Left renal pelvis (tissue), 4 donors: ENCODE measurements at regions not wholly inside any gene's neighbourhood (a gene's known extent, or its start where the extent isn't known, plus 50 kb on each side); places are given as distances from the start of the nearest gene placed in this dataset.
"Not testable (repeated sequence)": the region's sequence is repeated elsewhere in the genome, so short reads cannot be mapped to it uniquely, and the experiment has no call there.

Experiments used
- DNase-seq, 4 donors: peaks; one replicate each; pipeline ENCODE4 v3.0.0-alpha.2; 2013; ENCODE audit warnings: low read depth in 4 of 4, low spot score in 3 of 4

DNA sequence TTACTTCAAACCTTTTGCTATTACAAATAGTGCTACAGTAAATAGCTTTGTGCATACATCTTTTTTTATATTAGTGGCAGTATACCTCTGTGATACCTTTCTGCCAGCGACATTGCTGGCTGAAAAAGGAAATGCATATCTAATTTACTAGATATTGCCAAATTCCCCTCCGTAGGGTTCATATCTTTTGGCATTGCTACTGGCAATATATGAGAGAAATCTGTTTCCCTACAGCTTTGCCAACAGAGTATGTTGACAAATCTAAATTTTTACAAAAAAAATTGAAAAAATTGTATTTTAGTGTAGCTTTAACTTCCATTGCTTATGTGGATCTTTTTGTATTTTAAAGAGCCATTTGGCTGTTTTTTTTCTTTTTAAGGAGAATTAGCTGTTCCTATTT is 426.7 kb downstream of the TRIB2 start:
- no peak for DNase-seq

DNA sequence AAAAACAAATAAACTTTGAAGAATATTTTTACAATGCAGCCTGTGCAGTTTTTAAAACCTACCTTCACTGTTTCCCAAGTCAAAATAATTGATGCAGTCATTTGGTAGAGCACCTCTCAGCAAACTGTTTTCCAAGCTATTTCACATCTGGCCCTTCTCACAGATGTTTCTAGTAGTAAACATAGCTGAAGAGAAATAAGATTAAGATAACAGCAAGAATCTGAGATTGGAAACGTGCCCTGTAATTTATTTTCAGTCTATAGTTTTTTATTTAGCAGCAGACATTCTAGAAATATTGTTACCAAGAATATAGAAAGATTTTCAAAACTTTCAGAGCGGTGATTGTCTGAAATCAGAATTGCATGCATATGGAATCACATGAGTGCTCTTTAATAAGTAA is 440.2 kb downstream of the TRIB2 start:
- no peak for DNase-seq

DNA sequence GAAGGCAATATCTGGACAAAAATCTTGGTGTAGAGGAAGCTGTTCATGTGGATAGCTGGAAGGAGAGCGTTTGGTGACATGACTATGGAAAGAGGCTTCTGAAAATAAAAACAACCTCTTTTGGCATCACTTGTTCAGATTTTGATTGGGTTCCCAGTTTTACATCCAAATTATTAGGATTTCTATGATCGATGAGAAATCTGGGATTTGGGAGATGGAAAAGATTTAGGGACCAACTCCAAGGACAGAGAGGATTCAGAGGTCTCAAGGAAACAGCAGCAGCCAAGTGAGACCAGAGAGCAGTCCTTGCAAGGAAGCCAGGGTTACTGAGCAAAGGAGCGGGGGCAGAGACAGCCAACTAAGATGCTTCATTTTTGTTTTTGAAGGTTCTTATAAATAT is 441.7 kb downstream of the TRIB2 start:
- DNase-seq: no peak

DNA sequence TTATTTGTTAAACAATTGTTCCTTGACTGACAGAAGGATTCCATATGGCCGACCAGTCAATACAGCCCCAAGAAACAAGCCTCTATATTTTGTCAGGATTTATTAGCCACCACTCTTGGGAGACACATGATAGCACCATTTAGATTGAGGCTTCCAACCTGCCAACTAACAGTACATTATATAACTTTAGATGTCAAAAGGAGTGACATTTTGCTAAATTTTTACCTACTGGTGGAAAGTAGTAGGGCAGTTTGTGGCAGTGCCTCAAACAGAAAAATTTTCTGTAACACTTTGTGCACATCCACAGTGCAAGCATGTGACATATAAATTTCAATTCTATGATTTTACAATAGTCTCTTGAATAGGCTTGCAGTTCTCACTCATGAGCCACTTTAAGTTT is 464.0 kb downstream of the TRIB2 start:
- DNase-seq: no peak

DNA sequence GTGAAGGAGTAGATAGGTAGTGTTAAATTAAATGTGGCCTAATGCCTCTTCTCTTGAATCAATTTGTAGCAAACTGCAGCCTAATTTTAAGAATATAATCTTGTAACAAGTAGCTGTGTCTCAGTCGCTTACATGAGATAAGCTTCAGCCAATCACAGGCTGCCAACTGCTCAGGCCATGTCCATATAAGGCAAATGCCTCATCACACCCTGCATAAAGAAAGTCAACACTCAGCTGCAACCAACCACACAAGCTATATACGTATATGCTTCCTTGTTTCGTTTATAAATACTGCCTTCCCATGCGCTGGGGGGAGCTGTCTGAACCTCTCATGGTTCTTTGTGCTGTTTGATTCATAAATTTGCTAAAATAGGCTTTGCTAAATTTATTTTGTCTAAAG is 476.3 kb downstream of the TRIB2 start:
- no peak for DNase-seq

DNA sequence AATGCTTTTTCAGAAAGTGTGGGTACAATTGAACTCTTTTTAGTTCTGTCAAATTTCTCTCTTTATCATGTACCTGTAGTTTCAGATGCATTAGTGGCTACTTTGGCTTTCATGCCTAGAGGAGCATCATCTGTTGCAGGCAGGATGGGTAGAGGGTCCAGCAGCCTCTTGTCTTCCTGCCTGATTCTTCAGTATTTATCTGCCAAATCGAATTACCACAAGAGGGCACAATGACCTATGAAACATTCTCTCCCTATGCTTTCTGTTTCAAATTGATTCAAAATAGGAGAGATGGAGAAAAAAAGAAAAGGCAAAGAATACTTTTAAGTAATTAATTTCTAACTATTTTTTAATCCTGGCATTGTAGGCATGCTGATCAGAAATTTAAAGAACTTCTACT is 477.2 kb downstream of the TRIB2 start:
- DNase-seq: peak in 3 of 4 donors; percentile 6 to 18 (median 9)

DNA sequence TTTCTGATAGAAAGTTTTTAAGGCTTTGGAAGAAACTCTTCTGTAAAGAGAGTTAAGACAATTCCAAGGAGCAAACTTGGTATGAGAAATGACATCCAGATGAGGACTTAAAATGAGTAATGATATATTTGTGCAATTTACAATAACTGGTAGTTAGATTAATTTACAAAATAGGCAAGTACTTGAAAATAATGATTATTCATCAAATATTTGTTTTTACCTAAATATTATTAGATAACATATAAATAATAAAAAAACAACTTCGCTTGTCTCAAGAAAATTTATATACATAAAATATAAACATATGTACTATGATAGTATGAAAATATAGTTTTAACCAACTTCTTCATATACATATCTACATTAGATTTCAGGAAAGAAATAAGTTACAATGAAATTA is 478.5 kb downstream of the TRIB2 start:
- DNase-seq: no peak

DNA sequence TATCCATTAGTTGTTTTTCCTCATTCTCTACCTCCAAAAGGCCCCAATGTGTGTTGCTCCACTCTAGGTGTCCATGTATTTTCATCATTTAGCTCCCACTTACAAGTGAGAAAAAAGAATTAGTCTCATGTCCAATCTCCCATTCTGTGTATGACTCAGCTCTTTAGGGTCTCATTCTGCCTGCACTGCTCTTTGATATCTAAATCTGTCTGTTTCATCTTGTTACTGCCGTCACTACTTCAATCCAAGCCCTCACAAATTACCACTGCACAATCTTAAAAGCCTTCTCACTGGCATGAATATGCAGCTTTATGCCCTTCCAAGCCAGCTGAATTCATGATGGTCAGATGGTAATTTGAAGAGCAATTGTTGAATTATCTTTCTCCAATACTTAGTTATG is 480.5 kb downstream of the TRIB2 start:
- no peak for DNase-seq

DNA sequence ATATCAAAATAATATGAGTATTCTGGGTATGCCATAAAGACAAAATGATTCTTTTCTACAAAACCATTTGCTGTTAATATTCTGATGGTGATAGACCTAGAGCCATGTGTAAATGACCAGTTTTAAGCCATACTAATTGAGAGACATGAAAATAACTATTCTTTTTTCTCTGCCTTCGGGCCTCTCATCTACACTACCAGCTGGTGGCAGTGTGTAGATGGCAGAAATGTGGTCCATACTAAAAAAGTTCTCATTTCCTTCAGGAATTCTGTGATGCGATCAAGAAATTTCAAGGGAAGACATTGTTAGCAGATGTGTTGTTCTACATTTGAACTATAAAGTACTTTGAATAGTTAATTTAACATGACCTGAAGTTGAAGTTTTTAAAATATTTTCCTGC is 485.2 kb downstream of the TRIB2 start:
- no peak for DNase-seq

DNA sequence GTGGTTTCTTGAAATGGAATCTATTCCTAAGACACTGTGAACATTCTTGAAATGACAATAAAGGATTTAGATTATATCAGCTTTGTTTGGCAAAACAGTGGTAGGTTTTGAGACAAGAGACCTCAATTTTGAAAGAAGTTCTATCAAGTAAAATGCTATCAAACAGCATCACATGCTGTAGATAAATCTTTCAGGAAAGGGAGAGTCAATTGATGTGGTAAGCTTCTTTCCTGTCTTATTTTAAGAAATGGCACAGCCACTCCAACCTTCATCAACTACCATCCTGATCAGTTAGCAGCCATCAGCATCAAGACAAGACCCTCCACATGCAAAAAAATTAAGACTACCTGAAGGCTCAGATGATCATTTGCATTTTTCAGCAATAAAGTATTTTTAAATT is 495.4 kb downstream of the TRIB2 start:
- no peak for DNase-seq

DNA sequence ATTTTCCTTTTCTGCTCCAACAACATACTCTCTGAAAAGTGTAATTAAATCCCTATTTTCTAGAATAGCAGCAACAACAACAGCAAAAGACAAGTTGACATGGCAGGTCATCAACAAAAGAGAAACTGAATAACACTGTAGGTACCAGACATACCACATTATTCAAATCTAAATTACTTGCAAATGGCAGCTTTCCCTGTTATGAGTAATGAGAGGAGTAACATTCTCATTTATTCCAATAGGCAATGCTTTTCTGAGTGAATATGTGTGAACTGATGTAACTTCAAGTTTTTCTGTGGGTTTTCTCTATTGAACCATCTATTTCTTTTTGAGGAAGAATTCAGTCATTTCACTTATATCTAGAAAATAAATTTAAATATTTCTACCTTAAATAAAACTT is 501.5 kb downstream of the TRIB2 start:
- DNase-seq: no peak

DNA sequence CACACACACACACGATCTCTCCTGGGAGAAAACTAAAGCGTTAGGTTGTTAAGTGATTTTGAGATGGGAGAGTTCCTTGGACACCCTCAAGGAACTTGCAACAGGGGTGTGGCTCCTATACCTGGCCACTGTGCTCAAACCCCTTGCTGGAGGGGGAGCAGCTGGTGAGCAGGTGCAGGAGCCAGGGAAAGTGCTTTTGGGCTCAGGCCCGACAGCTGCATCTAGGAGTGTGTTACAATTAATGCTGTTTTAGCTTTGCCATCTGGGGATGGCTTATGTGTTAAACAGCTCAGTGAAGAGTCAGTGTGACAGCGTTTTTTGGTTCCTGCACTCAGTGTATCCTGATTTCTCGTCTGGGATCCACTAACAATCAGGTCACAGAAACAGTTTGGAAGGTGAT is 510.8 kb downstream of the TRIB2 start:
- no peak for DNase-seq

DNA sequence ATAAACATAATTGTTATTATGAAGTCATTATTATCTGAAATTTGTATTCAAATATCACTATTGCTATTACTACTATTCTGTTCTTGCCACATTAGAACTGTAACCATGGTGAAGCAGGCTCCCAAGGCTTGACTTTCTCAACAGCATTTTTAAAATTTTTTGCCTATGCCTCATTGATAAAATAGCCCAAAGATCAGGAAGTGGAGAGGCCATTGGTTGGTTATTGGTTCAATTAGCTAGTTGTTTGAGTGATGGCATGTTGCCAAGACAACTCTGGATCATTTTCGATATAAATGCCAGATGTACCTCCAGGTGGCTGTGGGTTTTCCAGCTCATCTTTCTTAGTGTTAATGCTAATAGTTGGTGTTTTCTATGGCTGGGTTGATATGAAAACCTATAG is 513.5 kb downstream of the TRIB2 start:
- DNase-seq: no peak

DNA sequence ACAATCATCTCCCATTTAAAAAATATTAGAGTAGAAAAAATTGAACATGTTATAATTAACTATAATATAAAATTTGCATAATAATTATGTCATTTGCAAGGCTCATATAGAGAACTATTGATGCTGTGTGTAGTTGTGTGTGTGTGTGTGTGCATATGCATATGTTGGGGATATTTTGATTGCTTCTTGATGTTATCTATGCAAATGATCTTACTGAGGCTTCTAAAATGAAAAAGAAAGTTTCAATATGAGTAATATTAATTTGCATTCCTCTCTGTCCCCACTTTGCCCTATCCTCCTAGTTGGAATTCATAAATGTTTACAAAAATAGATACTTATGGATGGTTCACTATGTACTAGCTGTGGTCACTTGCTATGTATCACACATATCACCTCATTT is 523.3 kb downstream of the TRIB2 start:
- DNase-seq: no peak

DNA sequence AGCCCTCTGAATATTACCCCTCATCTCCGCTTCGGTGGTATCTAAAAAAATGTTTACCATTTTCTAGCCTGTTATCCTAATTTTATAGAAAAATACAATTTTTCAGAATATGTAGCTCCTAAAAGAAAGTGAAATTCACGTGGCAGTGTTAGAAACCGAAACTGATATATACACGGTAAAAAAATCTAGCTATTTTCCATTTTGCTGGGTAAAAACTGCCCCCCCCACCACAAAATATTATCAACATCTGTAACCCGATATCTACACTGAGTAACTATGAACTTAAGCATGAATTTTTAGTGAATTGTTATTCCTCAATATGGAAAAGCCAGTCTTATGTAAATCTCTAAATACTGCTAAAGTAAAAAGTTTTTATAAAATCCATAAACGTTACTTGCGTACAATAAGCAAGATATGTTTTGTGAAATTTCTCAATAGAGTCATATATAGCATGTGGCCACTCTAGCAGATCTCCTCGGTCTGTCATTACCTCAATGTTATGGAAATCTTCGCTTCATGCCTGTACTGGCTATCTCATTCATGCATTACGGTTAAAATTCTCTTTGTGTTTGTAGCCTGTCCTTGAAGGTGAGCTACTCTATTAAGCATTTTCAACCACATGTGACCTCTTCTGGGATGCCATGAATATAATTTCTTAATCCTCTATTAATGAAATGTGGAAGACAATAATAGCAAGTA is 524.2 kb downstream of the TRIB2 start:
- no peak for DNase-seq

DNA sequence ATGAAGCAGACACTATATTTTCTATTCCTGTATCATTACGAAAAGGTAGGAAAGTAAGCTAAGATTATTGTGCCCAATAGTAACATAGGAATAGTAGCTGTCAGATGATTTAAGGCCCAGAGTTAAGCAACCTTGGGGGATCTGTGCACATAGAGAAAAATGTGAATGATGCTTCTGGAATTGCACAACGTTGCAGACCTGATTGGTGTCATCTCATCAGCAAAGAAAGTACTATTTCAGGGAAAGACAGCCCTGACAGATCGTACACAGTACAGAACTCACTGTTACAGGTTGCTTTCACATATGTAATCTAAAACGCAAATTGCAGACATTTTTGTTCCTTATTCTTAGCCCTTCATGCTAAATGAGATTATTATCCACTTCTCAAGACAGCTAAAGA is 535.9 kb downstream of the TRIB2 start:
- DNase-seq: no peak

DNA sequence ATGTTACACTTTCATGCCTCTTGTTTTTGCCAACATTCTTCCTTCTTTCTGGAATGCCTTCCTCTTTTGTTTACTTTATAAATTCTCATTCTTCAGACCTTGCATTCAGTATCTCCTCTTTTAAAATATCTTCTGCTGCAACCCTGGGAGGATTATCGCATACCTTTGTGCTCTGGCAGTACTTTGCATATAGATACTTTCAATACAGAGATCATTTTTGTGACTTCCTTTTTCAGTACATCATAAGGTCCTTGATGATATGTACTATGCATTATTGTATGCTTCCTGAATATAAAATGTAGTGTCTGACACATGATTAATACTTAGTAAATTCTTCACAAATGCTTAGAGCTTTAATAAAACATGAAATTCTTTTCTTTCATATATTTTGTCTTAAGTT is 538.7 kb downstream of the TRIB2 start:
- no peak for DNase-seq

DNA sequence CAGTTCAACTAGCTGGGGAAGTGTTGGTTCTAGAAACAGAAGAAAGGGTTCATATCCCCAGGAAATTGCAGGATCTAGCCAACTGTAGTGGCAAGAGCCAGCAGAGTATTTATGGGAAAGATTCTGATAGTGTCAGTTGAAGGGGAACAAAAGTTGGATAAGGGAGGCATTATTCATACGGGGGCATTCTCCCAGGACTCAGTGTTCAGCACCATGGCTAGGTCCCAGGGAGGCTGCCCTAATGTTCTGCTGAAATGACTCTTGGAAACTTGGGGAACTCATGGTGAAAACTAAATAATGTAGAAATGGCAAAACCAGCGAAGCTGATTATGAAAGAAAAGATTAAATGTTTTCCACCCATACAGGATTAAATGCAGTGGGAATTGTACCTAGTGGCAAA is 543.7 kb downstream of the TRIB2 start:
- DNase-seq: peak in 1 of 4 donors; percentile 17

DNA sequence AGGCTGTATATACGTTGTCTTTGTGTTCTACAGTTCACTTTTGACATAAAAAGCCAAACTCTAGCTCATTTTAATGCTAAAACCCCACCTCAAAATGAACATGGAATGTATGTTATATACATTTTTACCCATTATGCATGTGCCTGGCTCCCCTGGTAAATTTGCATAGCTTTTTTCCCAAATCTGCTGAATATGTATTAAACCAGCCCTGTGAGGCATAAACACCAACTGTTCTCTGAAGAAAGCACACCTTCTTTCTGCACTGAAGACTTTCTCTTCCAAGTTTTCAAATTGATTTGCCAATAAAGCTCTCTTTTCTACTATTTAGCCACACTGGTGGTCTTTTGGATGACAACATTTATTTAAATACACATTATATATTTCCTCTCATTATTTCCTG is 549.4 kb downstream of the TRIB2 start:
- no peak for DNase-seq

DNA sequence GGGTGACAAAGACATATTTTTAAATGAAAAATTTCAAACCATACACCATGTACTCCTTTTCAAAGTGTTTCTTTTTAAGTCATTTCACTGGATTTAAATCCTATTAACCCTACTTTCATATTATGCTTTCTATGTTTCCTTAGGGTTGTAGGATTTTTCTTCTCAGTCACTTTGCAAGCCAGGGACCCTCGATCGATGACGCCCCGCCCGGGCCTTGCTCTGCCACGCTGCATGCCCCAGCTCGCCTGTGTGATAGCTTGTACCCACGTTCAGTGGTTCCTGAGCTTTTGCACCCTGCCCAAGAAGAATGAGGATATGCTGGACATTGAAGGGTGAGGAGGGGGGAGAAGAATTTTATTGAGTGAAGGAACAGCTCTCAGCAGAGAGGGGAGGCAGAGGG is 568.0 kb downstream of the TRIB2 start:
- no peak for DNase-seq

DNA sequence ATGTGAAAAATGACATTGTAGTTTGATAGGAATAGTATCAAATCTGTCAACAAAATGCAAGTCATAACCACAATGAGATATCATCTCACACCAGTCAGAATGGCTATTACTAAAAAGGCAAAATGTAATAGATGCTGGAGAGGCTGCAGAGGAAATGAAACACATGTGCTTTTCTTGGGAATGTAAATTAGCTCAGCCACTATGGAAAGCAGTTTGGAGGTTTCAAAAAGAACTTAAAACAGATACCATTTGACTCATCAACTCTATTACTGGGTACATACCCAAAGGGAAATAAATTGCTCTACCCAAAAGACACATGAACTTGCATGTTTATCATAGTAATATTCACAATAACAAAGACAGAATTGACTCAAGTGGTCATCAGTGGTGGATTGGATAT is 572.6 kb downstream of the TRIB2 start:
- DNase-seq: no peak

DNA sequence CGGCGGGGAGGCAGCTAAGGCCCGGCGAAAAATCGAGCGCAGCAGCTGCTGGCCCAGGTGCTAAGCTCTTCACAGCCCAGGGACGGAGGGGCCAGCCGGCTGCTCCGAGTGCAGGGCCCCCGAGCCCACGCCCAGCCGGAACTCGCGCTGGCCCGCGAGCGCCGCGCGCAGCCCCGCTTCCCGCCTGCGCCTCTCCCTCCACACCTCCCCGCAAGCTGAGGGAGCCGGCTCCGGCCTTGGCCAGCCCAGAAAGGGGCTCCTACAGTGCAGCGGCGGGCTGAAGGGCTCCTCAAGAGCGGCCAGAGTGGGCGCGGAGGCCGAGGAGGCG is 591.7 kb downstream of the TRIB2 start:
- DNase-seq: not testable (repeated sequence)

DNA sequence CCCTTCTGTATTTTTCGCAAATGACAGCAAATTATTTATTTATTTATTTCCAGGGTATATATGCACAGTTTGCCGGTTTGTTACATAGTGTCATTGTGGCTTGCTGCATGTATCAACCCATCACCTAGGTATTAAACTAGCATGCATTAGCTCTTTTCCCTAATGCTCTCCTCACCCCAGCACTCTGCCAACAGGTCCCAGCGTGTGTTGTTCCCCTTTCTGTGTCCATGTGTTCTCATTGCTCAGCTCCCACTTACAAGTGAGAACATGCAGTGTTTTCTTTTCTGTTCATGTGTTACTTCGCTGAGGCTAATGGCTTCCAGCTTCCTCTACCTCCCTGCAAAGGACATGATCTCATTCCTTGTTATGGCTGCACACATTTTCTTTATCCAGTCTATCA is 592.3 kb downstream of the TRIB2 start:
- no peak for DNase-seq
